GM13976 (cell line): ENCODE measurements at regions not wholly inside any gene's neighbourhood (a gene's known extent, or its start where the extent isn't known, plus 50 kb on each side); places are given as distances from the start of the nearest gene placed in this dataset.

ENCODE experiments used
- DNase-seq: peaks from one replicate; pipeline ENCODE4 v3.0.0; 2012; ENCODE audit warnings: low spot score
- CTCF ChIP-seq: IDR thresholded peaks from 2 replicates; pipeline ENCODE4 v1.5.1; 2012; ENCODE audit warnings: borderline replicate concordance, mild to moderate bottlenecking; ENCODE audit not compliant: insufficient read depth; ENCODE audit errors: extremely low read depth, missing control alignments, control extremely low read depth
- in situ Hi-C: fragments of 300-500 bp; cut with MboI; formaldehyde crosslinking; loops from one replicate; pipeline ENCODE4 v1.12.0; 2022; ENCODE audit warnings: low sequenced_read_pairs, mixed read lengths, inconsistent platforms; ENCODE audit not compliant: unreplicated experiment

- no peak for DNase-seq
- in situ Hi-C loops, result no loop called here
- TF ChIP-seq CTCF, result no peak
These were observed 195.8 kb downstream of the AASDH start for GRCh38 chr4:56191534-56191933.

DNA sequence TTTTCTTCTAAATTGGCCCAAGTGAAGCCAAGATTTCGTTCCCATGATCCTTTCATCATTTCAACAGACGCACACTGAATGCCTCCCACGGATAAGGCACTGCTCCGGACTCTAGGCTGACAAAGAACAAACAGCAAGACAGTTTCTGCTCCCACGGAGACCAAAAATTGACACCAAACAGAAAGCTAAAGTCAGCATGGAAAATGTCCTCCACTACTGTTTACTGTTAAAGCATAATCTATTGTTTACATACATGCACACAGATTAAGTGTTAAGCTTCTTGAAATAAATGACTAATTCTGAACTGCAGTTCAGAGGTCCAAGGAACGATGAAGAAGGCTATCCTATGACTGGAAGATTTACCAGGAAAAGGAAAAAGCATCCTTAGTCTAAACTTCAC is 199.6 kb downstream of the AASDH start:
- in situ Hi-C loops, result no loop called here
- DNase-seq, result no peak
- TF ChIP-seq CTCF, result no peak

GRCh38 chr4:56186808-56187523 is 200.3 kb downstream of the AASDH start:
- no peak for DNase-seq
- in situ Hi-C loops, result no loop called here

DNA sequence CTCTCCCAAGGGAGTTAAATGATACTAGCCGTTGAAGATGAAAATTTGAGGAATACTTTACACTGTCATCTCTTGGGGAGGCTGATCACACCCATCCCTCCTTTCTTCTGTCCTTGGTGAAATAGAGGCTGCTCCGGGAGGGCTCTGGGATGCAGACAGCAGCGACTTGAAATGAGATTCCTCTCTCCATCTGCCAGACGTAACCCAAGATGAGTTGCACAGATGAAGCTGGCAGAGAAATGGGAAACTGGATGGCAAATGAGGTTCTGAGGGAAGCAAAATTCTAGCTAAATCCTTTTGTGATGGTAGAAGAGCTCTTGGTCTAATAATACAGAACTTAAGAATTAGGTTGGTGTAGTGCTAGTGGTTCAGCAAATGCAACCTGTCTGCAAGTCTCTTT is 201.4 kb downstream of the AASDH start:
- no peak for TF ChIP-seq CTCF
- no peak for DNase-seq
- in situ Hi-C loops, result no loop called here

More at GRCh38 chr4:56186808-56187523, 200.3 kb downstream of the AASDH start:
- TF ChIP-seq CTCF, result no peak

DNA sequence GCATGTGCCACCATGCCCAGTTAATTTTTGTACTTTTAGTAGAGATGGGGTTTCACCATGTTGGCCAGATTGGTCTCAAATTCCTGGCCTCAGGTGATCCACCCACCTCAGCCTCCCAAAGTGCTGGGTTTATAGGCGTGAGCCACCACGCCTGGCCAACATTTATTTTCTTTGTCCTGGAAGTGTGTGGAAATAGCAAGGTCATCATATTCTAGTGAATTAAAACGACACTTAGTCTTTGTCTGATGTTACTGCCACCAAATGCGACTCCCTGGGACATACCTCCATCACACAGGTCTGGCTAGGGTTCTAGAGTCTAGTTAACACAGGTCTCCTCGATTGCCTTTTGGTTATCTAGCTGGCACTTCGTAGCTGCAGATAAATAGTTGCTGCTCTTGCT is 203.1 kb downstream of the AASDH start:
- no peak for TF ChIP-seq CTCF
- DNase-seq, result no peak
- in situ Hi-C loops, result no loop called here

GRCh38 chr4:56183344-56183959 is 203.8 kb downstream of the AASDH start:
- TF ChIP-seq CTCF, result no peak
- in situ Hi-C loops, result no loop called here
- peak; percentile 17 for DNase-seq
